CD4-positive, alpha-beta T cell treated with Interferon alpha-2 for 1 hour (primary cell): ENCODE measurements at regions not wholly inside any gene's neighbourhood (a gene's known extent, or its start where the extent isn't known, plus 50 kb on each side); places are given as distances from the start of the nearest gene placed in this dataset.

ENCODE experiments used
- DNase-seq, 2 donors: peaks; one replicate each; pipeline ENCODE4 v3.0.0-alpha.2; 2020 to 2022

DNA sequence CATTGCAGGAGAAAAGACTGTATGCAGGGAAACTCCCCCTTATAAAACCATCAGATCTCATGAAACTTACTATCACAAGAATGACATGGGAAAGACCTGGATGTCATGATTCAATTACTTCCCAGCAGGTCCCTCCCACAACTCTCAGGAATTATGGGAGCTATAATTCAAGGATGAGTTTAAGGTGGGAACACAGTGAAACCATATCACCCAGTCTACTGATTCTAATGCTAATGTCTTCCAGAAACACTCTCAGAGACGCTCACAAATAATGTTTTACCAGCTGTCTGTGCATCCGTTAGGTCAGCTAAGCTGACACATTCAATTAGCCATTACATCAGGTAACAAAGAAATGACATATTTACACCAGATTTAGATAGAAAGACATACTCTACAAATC, 637.9 kb downstream of the NLGN4Y start:
- DNase-seq = no peak

GRCh38 chrY:15179890-15180289, 655.6 kb downstream of the NLGN4Y start:
- DNase-seq = no peak

DNA sequence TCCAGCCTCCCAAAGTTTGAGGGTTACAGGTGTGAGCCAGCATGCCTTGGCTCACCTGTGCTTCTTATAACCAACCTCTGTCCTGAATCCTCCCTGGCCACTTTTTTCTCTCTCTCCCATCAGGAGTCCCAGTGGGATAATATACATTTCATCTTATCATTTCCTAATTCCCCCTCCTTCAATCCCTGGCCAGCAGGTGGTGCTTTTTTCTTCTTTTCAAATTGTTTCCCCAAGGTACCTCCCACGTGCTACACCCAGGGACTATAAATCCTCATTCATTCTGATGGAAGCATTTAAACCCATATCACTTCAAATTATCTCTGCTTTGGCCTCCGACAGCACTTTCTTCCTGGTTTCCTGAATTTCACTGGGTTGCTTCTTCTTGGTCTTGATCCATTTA, 704.7 kb downstream of the NLGN4Y start:
- no peak for DNase-seq

GRCh38 chrY:15239596-15240132, 715.3 kb downstream of the NLGN4Y start:
- DNase-seq = no peak

GRCh38 chrY:15259286-15259685, 735.0 kb downstream of the NLGN4Y start:
- DNase-seq = no peak

DNA sequence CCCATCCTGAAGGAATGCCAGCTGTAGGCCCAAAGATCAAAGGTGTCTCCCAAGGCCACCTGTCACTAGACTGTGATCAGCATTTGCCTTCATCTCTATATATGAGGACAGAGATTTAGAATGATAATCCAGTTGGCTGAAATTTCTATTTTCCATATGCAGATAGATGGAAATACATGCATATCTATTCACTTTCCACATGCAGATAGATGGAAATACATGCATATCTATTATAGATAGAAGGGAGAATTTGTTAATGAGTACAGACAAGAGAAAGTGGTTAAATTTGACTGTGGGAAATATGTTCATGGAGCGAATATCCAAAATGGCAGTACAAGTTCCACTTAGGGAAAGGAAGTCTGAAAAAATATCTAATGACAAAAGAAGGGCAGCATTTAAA, 762.2 kb downstream of the NLGN4Y start:
- no peak for DNase-seq

- DNase-seq = no peak
These were observed 765.5 kb downstream of the NLGN4Y start for GRCh38 chrY:15289821-15290220.

DNA sequence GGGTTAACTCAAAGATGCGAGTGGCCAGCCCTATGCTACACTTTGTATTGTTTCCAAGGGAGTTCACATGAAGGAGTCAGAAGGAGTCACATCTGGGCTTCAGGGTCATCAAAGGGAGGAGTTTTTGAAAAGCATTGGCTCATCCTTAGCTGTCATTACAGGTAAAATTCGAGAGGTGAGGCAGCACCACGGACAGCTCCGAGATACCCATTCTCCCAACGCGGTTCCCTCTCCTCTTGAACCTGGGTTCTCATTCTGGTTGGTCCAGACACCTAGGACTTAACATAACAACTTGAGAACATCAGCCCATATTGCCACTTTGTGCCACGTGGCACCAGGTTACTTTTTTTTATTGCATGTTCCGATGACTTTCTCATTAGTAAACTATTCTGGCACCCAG, 768.6 kb downstream of the NLGN4Y start:
- DNase-seq = no peak

DNA sequence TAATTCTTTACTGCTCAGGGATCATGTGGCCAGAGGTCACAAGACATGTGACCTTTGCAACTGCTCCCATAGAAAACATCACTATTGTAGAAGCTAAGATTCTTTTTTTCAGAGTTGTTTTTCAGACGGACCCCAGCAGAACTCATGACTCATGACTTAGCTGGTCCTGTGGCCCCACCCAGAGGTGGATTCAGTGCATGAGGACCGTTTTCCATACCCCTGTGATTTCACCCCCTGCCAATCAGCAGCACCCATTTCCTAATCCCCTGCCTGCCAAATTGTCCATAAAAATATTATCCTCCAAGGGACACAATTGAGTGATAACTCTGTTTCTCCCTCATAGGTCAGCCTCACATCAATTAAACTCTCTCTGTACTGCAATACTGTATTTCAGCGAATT, 777.5 kb downstream of the NLGN4Y start:
- DNase-seq = no peak

- DNase-seq = no peak
These were observed 787.8 kb downstream of the NLGN4Y start for GRCh38 chrY:15312166-15312565.

- DNase-seq = no peak
These were observed 799.9 kb downstream of the NLGN4Y start for GRCh38 chrY:15324189-15324588.

DNA sequence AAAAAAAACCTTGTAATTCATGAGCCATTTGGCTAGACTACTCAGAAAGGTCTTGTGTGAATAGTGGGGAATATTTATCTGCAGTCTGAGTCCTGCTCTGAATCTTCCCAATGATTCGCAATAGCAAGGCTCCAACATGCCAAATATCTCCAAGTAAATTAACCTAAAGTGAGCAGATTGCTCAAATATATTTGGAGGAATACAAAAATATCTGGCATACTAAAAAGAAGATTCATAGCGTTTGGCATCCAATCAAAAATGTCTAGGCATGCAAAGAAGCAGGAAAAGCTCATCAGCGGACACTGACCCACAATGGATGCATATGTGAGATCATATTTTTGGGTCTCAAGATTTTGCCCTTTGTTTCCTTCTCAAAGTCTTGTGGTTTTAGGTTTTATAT, 800.9 kb downstream of the NLGN4Y start:
- DNase-seq = no peak

DNA sequence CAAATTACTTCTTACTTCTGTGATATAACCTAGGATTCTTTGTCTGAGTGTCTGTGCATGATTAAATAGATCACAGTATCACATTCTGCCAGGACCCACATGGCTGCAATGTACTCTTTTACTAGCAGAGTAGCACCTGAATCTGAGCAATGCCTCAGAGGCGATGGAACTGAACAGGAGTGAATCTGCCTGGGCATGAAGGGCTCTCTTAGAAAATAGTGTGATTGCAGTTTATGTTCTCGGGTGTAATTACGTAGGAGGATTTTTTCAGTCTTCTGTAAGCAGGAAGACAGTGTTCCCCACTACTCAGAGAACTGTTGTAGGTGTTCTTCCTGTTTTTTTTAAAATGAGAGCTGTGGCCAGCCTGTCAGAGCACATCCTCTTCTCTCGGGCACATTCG, 802.3 kb downstream of the NLGN4Y start:
- no peak for DNase-seq

GRCh38 chrY:15328848-15329247, 804.5 kb downstream of the NLGN4Y start:
- DNase-seq = no peak

DNA sequence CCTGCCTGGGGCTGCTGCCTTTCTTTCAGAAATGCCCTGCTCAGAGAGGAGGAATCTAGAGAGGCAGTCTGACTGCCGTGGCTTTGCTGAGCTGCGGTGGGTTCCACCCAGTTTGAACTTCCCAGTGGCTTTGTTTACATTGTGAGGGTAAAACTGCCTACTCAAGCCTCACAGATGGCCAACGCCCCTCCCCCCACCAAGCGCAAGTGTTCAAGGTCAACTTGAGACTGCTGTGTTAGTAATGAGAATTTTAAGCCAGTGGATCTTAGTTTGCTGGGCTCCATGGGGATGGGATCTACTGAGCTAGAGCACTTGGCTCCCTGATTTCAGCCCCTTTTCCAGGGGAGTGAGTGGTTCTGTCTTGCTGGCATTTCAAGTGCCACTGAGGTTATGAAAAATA, 819.2 kb downstream of the NLGN4Y start:
- no peak for DNase-seq

DNA sequence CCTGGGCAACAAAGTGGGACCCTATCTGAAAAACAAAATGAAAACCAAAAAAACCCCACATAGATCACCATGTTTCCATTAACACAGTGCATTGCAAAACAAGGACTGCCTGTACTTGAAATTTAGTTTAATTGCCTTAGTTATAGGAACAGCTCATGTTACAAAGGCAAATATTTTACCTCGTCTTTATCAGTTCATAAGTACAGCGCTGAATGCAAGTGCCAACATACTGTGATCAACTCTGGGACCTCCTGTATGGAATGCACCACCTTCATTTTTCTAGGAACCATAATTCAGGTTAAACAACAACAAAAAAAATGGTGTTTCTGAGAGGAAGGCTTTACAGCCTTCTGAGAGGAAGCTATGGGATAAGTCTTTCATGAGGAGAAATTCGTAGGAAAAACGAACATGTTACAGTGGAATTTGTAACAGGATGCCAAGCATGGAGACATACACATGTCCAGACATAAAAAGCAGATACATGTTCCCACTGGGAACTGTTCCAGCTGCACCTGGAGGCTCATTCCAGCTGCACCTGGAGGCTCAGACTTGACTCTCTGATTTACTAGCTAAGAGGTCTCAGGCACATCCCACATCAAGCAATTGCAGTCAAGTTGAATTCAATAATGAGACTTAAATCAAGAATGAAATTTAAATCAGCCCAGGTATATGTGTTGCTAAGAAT, 821.3 kb downstream of the NLGN4Y start:
- no peak for DNase-seq

- DNase-seq = no peak
These were observed 825.0 kb downstream of the NLGN4Y start for GRCh38 chrY:15349351-15349750.

- DNase-seq = peak; percentile 1 to 39
These were observed 831.0 kb downstream of the NLGN4Y start for GRCh38 chrY:15355321-15355720.

DNA sequence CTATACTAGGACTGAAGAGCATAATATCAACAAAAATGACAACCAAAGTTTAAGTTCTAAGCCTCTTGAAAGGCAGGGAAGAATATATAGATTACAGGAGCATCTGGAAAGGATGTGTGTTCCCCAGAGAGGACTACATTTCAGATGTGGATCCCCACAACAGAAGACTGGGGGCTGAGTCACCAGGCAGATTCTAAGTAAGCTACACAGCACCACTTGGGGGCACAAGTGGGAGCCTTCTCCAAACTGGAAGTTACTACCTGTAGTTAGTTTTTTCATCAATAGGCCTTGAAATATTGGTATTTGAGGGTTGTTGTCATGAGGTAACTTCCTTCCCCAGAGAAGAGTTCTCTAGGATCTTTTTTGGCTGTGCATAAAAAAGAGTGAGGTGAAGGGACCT, 836.1 kb downstream of the NLGN4Y start:
- no peak for DNase-seq

DNA sequence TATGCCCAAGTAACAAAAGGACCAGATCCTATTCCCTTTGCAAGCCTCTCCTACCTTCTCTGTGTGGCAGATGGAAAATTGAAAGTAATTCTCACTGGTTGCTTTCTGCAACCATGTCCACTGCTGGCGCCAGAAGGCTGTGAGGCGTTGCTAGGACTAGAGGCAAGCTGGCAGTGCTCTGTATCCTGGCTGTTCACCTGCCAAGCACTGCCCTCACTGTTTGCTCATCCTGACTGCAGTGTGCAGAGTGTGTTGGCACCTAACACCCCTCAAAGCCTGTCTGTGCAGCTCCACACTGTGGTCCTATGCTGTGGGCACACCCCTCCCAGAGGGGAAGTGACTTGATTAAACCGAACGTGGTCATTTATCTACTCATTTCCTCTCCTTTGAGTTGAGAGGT, 840.7 kb downstream of the NLGN4Y start:
- DNase-seq = no peak

DNA sequence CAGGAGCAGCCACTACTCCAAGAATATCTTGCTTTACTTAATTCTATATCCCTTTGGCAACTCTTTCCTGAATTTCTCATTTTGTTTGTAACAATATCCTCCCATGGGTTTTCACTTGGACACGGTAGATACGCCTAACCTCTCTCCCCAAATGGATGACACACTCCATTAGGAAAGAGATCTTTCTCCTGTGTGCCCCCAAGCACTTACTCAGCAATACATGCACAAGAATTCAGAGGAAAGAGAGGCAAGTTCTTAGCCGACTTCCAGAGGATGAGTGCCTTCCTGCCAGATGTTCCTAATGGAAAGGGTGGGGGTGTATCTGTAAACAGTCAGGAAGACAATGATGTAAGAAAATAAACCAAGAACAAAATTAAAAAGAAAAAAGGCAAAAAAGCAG, 844.5 kb downstream of the NLGN4Y start:
- no peak for DNase-seq

DNA sequence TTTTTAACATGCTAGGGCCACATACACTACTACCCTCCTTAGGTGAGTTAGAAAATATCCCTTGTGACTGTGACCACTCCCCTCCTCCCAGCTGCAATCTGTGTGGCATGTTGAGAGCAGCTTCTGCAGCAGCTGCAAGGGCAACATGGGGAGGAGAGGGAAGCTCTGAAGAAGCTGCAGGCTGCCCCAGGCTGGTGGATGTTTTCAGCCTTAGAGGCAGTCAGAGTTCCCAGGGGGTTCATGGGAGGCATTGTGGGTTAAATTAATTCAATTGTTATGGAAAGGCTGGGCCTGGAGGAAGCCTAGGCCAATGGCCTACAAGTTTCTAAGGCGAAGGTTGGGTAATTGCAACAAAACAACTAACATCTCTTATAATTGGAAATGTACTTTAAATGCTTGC, 860.8 kb downstream of the NLGN4Y start:
- no peak for DNase-seq

- no peak for DNase-seq
These were observed 873.4 kb downstream of the NLGN4Y start for GRCh38 chrY:15397556-15398280.

GRCh38 chrY:15402451-15402850, 878.1 kb downstream of the NLGN4Y start:
- no peak for DNase-seq

DNA sequence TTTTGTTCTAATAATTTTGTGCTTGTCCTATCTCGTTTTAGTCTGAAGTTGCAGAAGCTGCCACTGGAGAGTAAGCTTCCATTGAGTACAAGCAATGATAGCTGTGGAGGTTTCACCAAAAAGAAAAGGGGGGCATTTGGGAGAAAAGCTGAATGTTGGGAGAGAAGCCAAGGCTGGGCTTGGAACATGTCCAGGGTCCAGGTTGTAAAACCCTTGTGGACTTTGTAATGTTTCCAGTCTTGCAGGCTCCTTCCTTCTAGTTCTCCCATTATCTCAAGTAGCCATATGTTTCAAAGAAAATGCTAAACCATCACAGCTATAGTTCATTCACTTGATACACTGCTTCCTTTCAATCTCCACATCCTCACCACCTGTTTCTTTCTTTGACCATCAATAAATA, 880.2 kb downstream of the NLGN4Y start:
- DNase-seq = no peak
